Endothelial cell of umbilical vein (primary cell): ENCODE measurements at regions not wholly inside any gene's neighbourhood (a gene's known extent, or its start where the extent isn't known, plus 50 kb on each side); places are given as distances from the start of the nearest gene placed in this dataset.

Source experiments
- BruUV-seq: library from RNA; stranded (reverse); fragments of 400-500 nt; replicated peaks from 2 replicates; lab custom pipeline; 2021; lab: Mats Ljungman, UMichigan
- CTCF ChIA-PET: fragments of 300-600, 350-600 bp; sonication (Branson Sonifier 250); formaldehyde crosslinking; loops from one replicate; lab custom pipeline; 2021; ENCODE audit warnings: antibody characterized with exemption, inconsistent platforms; lab: Charles Lee
- POLR2A ChIA-PET: fragments of 300-600, 350-600 bp; sonication (Branson Sonifier 250); formaldehyde crosslinking; loops from one replicate; lab custom pipeline; 2021; ENCODE audit warnings: antibody characterized with exemption, inconsistent platforms; lab: Charles Lee
- DNase-seq: peaks from one replicate; pipeline ENCODE4 v3.0.0-alpha.2; 2011; ENCODE audit warnings: low read depth, low spot score
- FAIRE-seq: peaks from 2 replicates; lab custom pipeline; 2011; peaks lifted over from hg19 to GRCh38; lab: Jason Lieb, UNC
- H2AFZ ChIP-seq: 2 replicates; pipeline ENCODE4 v1.6.0; 2012; ENCODE audit warnings: low read depth, low read length, control low read depth, inconsistent platforms
- H3K27ac ChIP-seq: 2 replicates; pipeline ENCODE4 v1.5.1; 2011; ENCODE audit warnings: low read depth, mild to moderate bottlenecking, control low read depth, low read length, moderate library complexity; ENCODE audit not compliant: insufficient read depth
- H3K27me3 ChIP-seq, 2 experiments: 2 replicates each; pipeline versions ENCODE4 v1.6.0 to v1.6.1; 2011; ENCODE audit warnings: low read length in 2 of 2, mixed read lengths in 1 of 2; ENCODE audit not compliant: control insufficient read depth in 2 of 2, insufficient read depth in 2 of 2
- H3K36me3 ChIP-seq, 2 experiments: 2 replicates in 1 of 2; 3 replicates in 1 of 2; pipeline ENCODE4 v1.5.1; 2011; ENCODE audit warnings: low read length in 2 of 2, mild to moderate bottlenecking in 1 of 2, moderate library complexity in 1 of 2; ENCODE audit not compliant: control insufficient read depth in 2 of 2, insufficient read depth in 2 of 2; ENCODE audit errors: extremely low read depth in 1 of 2
- H3K4me1 ChIP-seq: 3 replicates; pipeline ENCODE4 v1.5.1; 2011; ENCODE audit warnings: mild to moderate bottlenecking, low read length; ENCODE audit not compliant: control insufficient read depth, insufficient read depth; ENCODE audit errors: extremely low read depth
- H3K4me2 ChIP-seq: 2 replicates; pipeline ENCODE4 v1.6.1; 2011; ENCODE audit warnings: low read length, control low read depth, mixed read lengths; ENCODE audit not compliant: insufficient read depth
- H3K4me3 ChIP-seq, 3 experiments: fragments of 200-600 bp in 1 of 3; sonication (generic), shearing (Covaris generic) in 1 of 3; replicated peaks in 1 of 3; 2 replicates each; pipeline ENCODE4 v1.5.1; 2011 to 2016; ENCODE audit warnings: control low read depth in 3 of 3, low read length in 3 of 3, mild to moderate bottlenecking in 2 of 3, inconsistent platforms in 1 of 3, low read depth in 1 of 3, moderate library complexity in 1 of 3; ENCODE audit not compliant: insufficient read depth in 1 of 3
- H3K79me2 ChIP-seq: 2 replicates; pipeline ENCODE4 v1.6.0; 2012; ENCODE audit warnings: low read length, inconsistent platforms; ENCODE audit not compliant: control insufficient read depth, insufficient read depth
- H3K9ac ChIP-seq: replicated peaks from 2 replicates; pipeline ENCODE3; 2011; ENCODE audit warnings: low read length, control low read depth; ENCODE audit not compliant: insufficient read depth; ENCODE audit errors: extremely low read depth
- H3K9me1 ChIP-seq: replicated peaks from 3 replicates; pipeline ENCODE4 v1.6.0; 2011; ENCODE audit warnings: mild to moderate bottlenecking, low read length; ENCODE audit not compliant: control insufficient read depth, insufficient read depth; ENCODE audit errors: extremely low read depth
- H3K9me3 ChIP-seq: replicated peaks from 2 replicates; pipeline ENCODE4 v1.5.1; 2012; ENCODE audit warnings: low read length, inconsistent platforms; ENCODE audit not compliant: control insufficient read depth, insufficient read depth
- H4K20me1 ChIP-seq: replicated peaks from 2 replicates; pipeline ENCODE3; 2011; ENCODE audit warnings: mild to moderate bottlenecking, low read length; ENCODE audit not compliant: control insufficient read depth, insufficient read depth; ENCODE audit errors: extremely low read depth
- EZH2 ChIP-seq: IDR thresholded peaks from 2 replicates; pipeline ENCODE4 v1.6.1; 2012; ENCODE audit warnings: borderline replicate concordance, low read depth, mild to moderate bottlenecking, moderate library complexity, low read length, inconsistent platforms; ENCODE audit not compliant: severe bottlenecking
- FOS ChIP-seq: IDR thresholded peaks from 2 replicates; pipeline ENCODE4 v1.6.1; 2011; ENCODE audit warnings: mild to moderate bottlenecking, low read length, moderate library complexity, borderline replicate concordance; ENCODE audit not compliant: insufficient read depth
- GATA2 ChIP-seq: IDR thresholded peaks from 2 replicates; pipeline ENCODE4 v1.7.0; 2011; ENCODE audit warnings: low read depth, mild to moderate bottlenecking, moderate library complexity, mixed read lengths, low read length; ENCODE audit not compliant: insufficient read length, insufficient read depth
- JUN ChIP-seq: IDR thresholded peaks from 2 replicates; pipeline ENCODE4 v1.6.1; 2011; ENCODE audit warnings: borderline replicate concordance, low read depth; ENCODE audit not compliant: insufficient read length, insufficient read depth
- MAX ChIP-seq: IDR thresholded peaks from 2 replicates; pipeline ENCODE4 v1.6.1; 2011; ENCODE audit not compliant: insufficient read depth, insufficient read length
- MYC ChIP-seq: IDR thresholded peaks from one replicate; pipeline ENCODE4 v1.6.1; 2011; ENCODE audit warnings: mild to moderate bottlenecking, low read depth, low read length
- POLR2A ChIP-seq: IDR thresholded peaks from 2 replicates; pipeline ENCODE4 v1.6.1; 2012; ENCODE audit warnings: low read depth, mild to moderate bottlenecking, control low read depth, low read length
- POLR2AphosphoS5 ChIP-seq: IDR thresholded peaks from 2 replicates; pipeline ENCODE4 v1.6.1; 2012; ENCODE audit warnings: low read depth, mild to moderate bottlenecking, control low read depth, low read length, moderate library complexity; ENCODE audit not compliant: insufficient read depth
- dilution Hi-C: fragments of 300-500 bp; cut with MboI; formaldehyde crosslinking; loops from one replicate; pipeline ENCODE4 v1.15.0; 2019; ENCODE audit warnings: low sequenced_read_pairs; ENCODE audit not compliant: extremely low pct_ligation_motif_present
- intact Hi-C: fragments of 100-400 bp; cut with micrococcal nuclease; formaldehyde crosslinking; loops from one replicate; pipeline ENCODE4 v1.10.0; 2022
- TF ChIP-seq, protein P1 (sequence below), 2 donors: IDR thresholded peaks; 1 replicate in 1 of 2; 2 replicates in 1 of 2; pipeline ENCODE4 v1.5.1; 2011; ENCODE audit warnings: low read length in 2 of 2, mild to moderate bottlenecking in 2 of 2, moderate library complexity in 2 of 2, control low read depth in 1 of 2, inconsistent platforms in 1 of 2, low read depth in 1 of 2; ENCODE audit not compliant: insufficient read depth in 1 of 2; ENCODE audit errors: extremely low read depth in 1 of 2

GRCh38 chr2:153145470-153145978, 333.0 kb downstream of the RPRM start:
- H3K9me3 ChIP-seq, result peaks cover 4% of the 10 kb centered on the region
- intact Hi-C loops (no loop called here), dilution Hi-C loops (no loop called here)
- no peaks in the 10 kb centered on the region for H3K79me2 ChIP-seq
- ChIA-PET CTCF (no interaction called here), POLR2A (no interaction called here)
- FAIRE-seq (no peak), DNase-seq (no peak)
- no peak overlapping the region for H3K27ac ChIP-seq
- H2AFZ ChIP-seq, result no peak overlapping the region
- no peaks in the 10 kb centered on the region for H3K27me3 ChIP-seq
- no peaks in the 10 kb centered on the region for H3K9me1 ChIP-seq
- no TSS peak for BruUV-seq
- no peaks in the 10 kb centered on the region for H4K20me1 ChIP-seq
- no peaks in the 10 kb centered on the region for H3K4me1 ChIP-seq
- TF ChIP-seq POLR2A, result no peak
- no peak overlapping the region for H3K9ac ChIP-seq
- no peaks in the 10 kb centered on the region for H3K36me3 ChIP-seq
- no peak overlapping the region for H3K4me2 ChIP-seq
- H3K4me3 ChIP-seq, result no peak overlapping the region

DNA sequence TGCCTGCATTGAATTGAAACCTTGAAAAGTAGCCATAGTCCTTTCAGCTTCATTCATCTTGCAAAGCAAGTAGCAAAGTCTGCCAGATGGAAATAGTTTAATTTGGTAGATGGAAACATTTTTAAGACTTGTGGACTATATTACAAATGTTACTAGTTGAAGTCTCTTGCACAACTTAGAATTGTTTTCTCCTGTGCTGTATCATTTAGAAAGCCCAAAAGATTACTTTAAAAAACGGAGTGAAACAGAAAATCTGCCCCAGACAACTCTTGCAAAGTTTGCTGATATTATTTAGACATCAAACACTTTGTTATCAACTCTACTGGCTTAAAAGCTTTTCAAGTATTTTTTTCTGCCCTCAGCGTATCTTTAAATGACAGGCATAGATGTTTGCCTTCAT, 335.0 kb downstream of the RPRM start:
- FAIRE-seq (no peak), DNase-seq (no peak)
- Histone ChIP-seq H2AFZ (no peak overlapping the region), H3K79me2 (no peaks in the 10 kb centered on the region), H3K9me3 (peaks cover 4% of the 10 kb centered on the region), H3K9me1 (no peaks in the 10 kb centered on the region), H3K27ac (no peak overlapping the region), H3K4me2 (no peak overlapping the region), H3K27me3 (no peaks in the 10 kb centered on the region), H3K9ac (no peak overlapping the region), H3K4me1 (no peaks in the 10 kb centered on the region), H3K4me3 (no peak overlapping the region), H3K36me3 (no peaks in the 10 kb centered on the region), H4K20me1 (no peaks in the 10 kb centered on the region)
- TF ChIP-seq EZH2 (no peak), GATA2 (no peak), MAX (no peak), JUN (no peak), FOS (no peak), MYC (no peak), POLR2A (no peak), POLR2AphosphoS5 (no peak)
- TF ChIP-seq, protein P1, sequence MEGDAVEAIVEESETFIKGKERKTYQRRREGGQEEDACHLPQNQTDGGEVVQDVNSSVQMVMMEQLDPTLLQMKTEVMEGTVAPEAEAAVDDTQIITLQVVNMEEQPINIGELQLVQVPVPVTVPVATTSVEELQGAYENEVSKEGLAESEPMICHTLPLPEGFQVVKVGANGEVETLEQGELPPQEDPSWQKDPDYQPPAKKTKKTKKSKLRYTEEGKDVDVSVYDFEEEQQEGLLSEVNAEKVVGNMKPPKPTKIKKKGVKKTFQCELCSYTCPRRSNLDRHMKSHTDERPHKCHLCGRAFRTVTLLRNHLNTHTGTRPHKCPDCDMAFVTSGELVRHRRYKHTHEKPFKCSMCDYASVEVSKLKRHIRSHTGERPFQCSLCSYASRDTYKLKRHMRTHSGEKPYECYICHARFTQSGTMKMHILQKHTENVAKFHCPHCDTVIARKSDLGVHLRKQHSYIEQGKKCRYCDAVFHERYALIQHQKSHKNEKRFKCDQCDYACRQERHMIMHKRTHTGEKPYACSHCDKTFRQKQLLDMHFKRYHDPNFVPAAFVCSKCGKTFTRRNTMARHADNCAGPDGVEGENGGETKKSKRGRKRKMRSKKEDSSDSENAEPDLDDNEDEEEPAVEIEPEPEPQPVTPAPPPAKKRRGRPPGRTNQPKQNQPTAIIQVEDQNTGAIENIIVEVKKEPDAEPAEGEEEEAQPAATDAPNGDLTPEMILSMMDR (IDR thresholded peaks at IDR 0.05; ENCODE audit: extremely low read depth in 1 of 2, insufficient read depth in 1 of 2, low read depth in 1 of 2, low read length in 2 of 2), result no peak
- ChIA-PET CTCF (no interaction called here), POLR2A (no interaction called here)
- dilution Hi-C loops, result no loop called here
- intact Hi-C loops, result no loop called here
- no TSS peak for BruUV-seq
